T-helper 1 cell treated with Interleukin-12 subunit alpha and Interleukin-12 subunit beta and Interleukin-4 antibody, amounts not matched to agents 30 ng/mL and 1 ng/mL, for 36 hours (primary cell): ENCODE measurements at regions not wholly inside any gene's neighbourhood (a gene's known extent, or its start where the extent isn't known, plus 50 kb on each side); places are given as distances from the start of the nearest gene placed in this dataset.
"Not testable (repeated sequence)": the region's sequence is repeated elsewhere in the genome, so short reads cannot be mapped to it uniquely, and the experiment has no call there.

ENCODE experiments used
- intact Hi-C: fragments of 100-400 bp; cut with micrococcal nuclease; formaldehyde crosslinking; loops from one replicate; pipeline ENCODE4 v1.15.1; 2024

GRCh38 chr10:84921701-84922100 lies 593.3 kb downstream of the CCSER2 start:
- intact Hi-C loops: no loop called here

DNA sequence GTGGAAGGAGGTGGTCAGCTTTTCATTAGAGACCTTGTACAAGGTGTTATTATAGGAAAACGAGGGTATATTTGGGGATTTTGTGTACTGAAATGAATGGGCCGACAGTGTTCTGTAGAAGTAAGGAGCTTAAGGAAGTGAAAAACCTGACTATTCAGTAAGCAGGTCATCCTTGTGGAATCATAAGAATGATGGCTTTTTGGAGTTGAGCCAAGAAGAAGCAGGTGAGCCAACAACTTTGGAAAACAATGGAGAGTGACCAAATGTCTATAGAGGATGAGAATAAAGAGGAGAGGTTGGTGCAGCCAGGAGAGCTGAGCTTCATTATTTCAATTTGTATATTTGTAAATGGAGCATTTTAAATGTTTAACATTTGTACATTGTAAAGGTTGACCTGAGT lies 595.7 kb downstream of the CCSER2 start:
- intact Hi-C loops: no loop called here

- intact Hi-C loops: no loop called here
These were observed 597.1 kb downstream of the CCSER2 start for GRCh38 chr10:84925495-84925894.

GRCh38 chr10:84933402-84933801 lies 605.0 kb downstream of the CCSER2 start:
- intact Hi-C loops: no loop called here

GRCh38 chr10:84935772-84936171 lies 607.4 kb downstream of the CCSER2 start:
- intact Hi-C loops: no loop called here

- intact Hi-C loops: no loop called here
These were observed 609.9 kb downstream of the CCSER2 start for GRCh38 chr10:84938117-84938905.

GRCh38 chr10:84943541-84943940 lies 615.2 kb downstream of the CCSER2 start:
- intact Hi-C loops: no loop called here

DNA sequence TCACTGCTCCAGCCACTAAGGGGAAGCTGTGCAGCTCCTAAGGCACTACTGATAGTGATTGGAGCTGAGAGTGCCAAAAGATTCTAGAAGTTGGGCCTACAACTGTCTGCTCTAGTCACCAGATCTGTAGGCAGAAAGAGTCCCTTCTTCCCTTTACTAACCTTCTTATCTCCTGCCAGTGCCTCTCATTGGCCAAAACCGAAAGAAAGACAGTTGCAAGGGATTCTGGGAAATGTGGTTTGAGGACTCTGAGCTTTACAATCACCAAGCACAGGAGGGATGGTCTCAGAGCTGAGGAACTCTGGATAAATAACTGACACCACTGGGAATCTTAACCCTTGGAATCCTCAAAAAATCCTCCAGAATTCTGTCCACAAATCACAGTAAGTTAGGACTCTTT lies 615.8 kb downstream of the CCSER2 start:
- intact Hi-C loops: no loop called here

DNA sequence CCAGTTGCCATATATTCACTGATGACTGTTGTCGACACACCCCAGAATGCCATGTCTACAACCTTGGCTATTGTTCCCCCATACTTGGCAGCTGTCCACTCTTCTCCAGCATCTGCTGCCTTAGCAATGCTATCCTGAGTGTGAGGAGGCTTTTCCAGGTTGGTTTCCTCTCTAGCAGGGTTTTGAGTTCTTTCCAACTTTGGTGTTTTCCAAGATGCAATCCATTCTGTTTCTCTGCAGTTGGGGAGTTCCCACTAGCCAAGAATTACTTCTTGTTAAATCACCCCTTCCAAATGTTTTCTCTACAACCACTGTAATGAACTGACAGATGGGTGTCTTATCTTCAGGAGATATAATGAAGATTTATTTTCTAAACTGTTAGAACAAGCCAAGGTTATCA lies 617.4 kb downstream of the CCSER2 start:
- intact Hi-C loops: no loop called here

DNA sequence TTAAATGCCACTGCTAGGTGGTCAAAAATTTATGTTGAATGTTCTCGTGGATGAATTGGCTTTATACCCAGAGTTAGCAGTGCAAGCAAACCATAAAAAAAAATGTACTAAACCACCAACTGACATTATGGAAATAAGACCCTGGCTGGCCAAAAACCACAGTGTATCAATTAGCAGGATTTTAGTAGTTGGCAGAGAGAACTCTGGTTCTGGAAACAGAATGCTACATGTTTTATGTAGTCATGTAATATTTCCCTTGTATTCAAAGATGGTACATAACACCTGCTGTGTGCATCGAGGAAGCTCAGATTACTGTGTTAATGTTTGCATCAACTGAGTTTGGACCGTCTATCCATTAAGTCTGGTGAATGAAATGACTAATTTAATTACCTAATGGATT lies 618.5 kb downstream of the CCSER2 start:
- intact Hi-C loops: no loop called here

DNA sequence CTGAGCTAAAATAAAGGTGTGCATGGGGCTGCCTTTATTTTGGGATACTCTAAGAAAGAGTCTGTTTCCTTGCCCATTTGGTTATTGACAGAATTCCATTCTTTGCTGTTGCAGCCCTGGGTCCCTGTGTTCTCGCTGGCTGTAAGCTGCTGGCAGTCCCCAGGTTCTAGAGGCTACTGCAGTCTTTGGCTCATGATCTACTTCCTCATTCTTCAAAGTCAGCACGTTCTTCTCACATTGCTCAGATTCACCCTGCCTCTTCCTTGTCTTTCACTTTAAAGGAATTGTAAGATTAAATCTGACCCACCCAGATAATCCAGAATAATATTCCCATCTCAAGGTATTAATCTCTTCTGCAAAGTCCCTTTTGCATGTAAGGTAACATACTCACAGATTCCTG lies 620.3 kb downstream of the CCSER2 start:
- intact Hi-C loops: no loop called here

DNA sequence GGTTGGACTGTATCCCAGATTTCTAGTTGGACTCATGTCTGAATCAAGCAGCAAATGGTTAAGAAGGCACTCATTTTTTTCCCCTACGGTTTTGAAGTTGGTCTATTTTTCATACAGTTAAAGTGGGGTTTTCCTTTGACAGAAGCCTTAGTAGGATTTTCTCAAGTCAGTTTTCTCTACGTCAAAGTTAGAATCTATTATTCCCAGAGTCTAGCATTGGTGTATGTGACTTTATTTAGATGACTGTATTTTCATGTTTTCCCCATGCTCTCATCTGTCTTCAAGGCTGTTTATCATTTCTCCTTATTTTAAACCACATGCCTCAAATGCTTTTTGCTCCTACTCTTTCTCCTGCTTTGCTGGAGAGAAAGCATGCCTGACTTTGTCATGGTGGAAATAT lies 623.2 kb downstream of the CCSER2 start:
- intact Hi-C loops: no loop called here

DNA sequence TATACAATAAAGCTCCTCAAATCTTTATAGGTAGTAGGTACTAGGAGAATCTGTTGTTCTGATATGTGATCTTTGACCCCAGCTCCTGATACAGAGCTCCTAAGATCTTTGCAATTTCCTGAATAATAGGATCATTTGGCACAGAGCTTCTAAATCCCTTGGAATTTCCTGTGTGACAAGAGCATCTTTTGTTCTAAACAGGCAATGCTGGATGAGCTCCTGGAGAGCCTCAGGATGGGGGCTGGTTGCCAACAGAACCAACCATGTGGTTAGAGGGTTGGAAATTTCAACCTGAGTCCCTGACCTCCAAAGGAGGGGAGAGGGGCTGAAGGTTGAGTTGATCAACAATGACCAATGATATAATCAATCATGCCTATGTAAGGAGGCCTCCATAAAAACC lies 629.0 kb downstream of the CCSER2 start:
- intact Hi-C loops: no loop called here

- intact Hi-C loops: no loop called here
These were observed 637.1 kb downstream of the CCSER2 start for GRCh38 chr10:84965468-84965867.

GRCh38 chr10:84966708-84967441 lies 638.5 kb downstream of the CCSER2 start:
- intact Hi-C loops: no loop called here

DNA sequence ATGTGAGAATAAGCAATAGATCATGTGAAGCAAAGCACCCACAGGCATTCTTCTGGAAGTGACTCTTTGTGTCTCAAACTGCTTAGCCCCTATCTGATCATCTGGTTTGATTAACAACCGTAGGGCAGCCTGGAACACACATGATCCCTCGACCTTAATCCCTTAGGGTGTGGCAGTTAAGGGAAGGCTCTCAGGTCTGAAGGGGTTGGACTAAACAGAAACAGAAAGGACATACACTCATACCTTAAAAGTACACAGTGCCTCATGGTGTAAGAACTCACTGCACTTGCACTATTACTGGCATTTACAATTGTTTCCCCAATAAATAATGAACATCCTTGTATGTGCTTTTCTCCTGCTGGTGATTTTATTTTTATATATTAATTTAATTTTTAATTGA lies 640.9 kb downstream of the CCSER2 start:
- intact Hi-C loops: not testable (repeated sequence)

- intact Hi-C loops: no loop called here
These were observed 658.6 kb downstream of the CCSER2 start for GRCh38 chr10:84987039-84987438.

DNA sequence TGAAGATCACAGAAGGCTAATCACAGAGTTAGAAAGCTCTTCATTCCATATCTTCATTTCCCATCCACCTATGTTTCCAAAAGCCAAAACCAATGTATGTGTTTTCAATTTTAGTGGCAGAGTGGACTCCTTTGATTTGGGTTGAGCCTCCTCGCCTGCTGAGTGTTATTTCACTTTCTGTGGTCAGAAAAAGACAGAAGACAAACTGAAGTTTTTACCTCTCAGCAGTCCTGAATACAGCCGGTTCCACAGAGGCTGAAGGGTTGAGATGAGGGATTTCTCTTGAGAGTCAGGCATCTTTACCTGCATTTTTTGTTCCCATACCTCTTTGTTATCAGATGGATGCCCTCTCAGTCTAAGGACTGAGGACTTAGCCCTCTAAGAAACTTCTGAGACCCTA lies 659.6 kb downstream of the CCSER2 start:
- intact Hi-C loops: no loop called here

DNA sequence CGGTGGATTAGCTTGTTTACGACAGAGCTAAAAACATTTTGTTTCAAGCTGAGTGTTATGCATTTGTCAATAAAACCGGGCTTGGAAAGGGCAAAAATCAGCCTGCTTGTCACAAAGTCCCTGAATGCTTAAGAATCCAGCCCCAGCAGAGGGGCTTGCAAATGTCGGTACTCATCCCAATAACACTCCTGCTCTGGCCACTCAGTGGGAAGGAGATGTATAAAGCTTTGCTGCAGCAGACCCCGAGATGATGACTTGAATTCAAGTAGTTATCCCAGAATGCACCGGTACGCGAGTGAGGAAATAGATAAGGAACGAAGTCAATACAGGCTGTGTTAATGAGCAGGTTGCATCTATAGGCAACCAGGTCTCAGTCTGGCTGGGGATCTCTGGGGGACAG lies 662.3 kb downstream of the CCSER2 start:
- intact Hi-C loops: no loop called here

- intact Hi-C loops: no loop called here
These were observed 662.9 kb downstream of the CCSER2 start for GRCh38 chr10:84991301-84991700.

DNA sequence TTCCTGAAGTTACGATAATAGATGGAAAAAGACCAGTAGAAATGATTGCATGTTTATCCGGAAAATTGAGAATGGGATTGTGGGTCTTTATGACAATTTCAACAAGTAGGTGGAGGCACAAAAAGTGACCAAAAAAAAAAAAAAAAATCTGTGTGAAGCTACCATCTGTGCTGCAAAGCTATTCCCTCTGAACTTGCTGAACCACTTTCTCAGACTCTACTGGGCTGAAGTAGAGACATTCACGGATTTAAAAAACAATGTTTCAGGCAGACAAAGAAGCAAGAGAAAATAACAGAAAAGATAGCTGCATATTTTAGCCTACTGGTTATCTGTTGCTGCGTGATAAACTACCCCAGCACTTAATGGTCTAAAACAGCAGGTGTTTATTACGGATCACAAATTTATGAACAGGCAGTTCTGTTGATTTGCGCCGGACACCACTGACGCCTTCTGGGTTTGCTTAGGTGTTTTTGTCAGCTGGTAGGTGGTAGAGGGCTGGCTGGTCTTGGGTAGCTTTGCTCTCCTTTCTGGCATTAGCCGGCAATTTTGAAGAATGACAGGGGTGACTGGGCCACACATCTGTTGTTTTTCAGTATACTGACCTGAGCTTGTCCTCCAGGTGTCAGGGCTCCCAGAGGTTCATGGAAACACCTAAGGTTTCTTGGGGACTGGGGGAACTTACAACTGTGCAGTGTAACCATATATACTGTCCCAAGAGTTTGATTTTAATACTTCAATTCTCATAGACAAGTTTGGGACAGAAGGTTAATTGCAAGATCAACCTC lies 665.1 kb downstream of the CCSER2 start:
- intact Hi-C loops: no loop called here

GRCh38 chr10:84994722-84995121 lies 666.3 kb downstream of the CCSER2 start:
- intact Hi-C loops: no loop called here
